HG03103 (cell line): ENCODE measurements at regions not wholly inside any gene's neighbourhood (a gene's known extent, or its start where the extent isn't known, plus 50 kb on each side); places are given as distances from the start of the nearest gene placed in this dataset.

ENCODE experiments used
- ATAC-seq: cut with Tn5 transposase; IDR thresholded peaks from one replicate; pipeline ENCODE4 v1.9.1; 2021; ENCODE audit warnings: low read depth; ENCODE audit not compliant: unreplicated experiment

DNA sequence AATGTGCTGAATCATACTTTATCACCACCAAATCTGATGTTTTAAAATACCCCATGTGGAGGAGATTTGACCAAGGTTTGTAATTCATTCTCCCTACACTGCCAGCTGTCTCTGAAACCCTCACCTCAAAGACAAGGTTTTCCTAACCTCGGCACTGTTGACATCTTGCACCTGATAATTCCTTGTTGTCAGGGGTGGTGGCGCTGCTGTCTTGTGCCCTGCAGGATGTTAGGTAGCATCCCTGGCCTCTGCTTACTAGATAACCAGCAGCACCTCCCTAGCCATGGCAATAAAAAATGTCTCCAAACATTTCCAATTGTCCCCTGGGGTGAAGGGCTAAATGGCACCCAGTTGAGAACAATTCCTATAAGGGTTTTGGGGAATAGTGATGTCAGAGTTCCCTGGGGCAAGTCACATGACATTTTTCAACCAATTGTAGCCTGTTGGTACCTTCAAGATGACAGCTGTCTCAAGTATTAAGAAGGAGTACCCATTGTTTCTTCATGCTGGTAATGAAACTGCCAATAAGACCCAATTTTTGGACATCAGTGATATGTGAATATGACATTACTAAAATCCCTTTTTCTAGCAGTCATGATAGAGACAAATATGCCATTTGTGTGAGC, 160.6 kb upstream of the PLCXD3 start:
- no peak for ATAC-seq

DNA sequence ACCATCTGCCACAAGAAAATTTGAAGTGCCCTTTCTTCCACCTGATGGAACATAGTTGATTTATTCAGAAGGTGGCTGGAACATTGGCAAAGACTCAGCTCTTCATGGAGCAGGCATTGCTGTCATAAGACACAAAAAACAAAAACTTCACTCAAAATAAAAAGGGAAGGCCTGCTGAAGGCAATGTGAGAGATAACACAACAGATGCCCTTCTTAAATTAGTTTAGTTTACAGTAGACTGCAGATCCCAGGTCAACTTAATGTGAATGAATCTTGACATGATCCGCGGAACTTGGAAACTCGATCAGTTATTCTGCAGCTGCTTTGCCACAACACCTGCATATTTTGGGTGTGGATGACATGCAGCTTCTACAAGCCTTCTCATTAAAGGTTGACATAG, 159.8 kb upstream of the PLCXD3 start:
- ATAC-seq, result no peak

DNA sequence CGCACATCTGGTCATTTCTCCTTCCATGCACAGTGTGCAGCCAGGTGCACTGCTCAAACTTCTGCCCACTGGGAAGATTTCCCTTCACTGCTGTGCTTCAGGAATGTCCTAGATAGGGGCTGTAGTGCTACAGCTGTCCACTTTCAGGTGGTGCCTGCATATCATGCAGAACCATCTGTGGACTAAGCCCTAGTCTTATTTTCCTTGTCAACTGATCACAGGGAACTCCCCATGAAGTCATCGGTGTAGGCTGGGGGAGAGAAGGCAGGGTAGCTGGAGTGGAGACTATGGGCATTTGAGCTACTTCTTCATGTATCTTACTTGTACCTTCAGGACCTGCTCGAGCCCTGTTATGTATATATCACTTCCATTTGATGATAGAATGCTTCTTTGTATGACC, 150.9 kb upstream of the PLCXD3 start:
- ATAC-seq, result no peak

DNA sequence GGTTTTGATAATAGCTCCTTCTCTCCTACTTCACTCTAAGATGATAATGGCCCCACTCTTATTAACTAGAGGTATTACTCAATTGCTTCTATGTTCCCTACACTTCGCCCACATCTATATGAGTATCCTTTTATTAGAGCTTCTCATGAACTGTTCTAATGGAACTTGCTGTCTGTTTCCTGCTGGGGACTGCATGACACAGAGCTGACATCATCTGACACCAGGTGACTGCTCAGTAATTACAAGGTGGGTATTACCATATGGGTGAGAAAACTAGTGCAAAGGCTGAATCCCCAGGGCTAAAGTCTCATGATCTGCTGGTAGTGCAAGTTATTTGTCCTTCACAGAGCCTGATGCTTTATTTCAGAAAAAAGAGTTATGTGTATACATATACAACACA, 146.2 kb upstream of the PLCXD3 start:
- ATAC-seq, result no peak

DNA sequence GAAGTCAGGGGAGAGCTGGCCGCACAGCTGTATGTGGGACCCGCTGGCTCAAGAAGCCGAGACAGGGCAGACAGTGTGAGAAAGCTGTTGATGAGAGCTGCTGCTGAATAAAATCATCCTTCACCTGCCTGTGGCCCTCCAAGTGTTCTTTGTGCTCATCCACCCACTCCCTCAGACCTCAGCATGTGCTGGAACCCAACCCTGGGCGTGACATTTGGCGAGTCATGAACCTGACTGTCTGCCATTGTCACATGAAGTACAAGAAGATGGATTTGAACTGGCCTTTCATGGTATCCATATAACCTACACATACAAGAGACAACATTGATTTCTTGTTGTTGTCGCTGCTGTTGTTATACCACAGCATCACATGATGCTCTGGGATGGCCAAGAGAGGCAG, 139.7 kb upstream of the PLCXD3 start:
- ATAC-seq, result no peak

DNA sequence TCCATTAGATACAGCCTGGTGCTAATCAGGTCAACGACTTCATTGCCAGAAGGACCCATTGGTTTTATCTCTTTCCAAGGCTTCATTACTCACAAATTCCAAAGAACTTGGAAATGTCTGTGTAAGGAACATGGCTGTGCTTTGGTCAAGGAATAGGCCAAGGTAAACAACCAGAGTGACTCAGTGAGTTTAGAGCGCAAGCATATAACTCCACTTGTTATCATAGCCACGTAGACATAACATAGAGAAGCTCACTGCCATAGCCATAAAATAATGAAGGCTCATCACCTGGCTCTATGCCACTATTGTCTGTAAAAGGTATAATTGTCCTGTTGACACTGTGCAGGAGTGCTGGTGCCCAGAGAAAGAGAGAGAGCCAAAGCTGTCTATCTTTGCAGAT, 139.3 kb upstream of the PLCXD3 start:
- no peak for ATAC-seq

DNA sequence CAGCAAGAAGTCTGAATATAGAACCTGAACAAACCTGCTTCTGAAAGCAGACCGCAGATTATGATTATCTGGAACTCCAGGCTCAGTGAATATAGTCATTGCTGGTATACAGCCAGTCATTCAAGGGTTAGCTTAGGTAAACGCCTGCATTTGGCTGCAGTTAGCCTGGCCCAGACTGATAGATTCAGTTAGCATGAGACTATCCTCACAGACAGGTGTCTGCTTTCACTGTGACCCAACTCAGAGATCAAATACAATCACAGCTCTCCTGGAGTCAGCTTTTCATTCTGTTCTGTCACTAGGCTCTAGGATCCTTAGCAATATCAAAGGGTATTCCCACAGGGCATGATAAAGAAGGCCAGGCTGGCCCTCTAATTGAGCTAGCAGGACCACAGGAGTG, 138.6 kb upstream of the PLCXD3 start:
- no peak for ATAC-seq

DNA sequence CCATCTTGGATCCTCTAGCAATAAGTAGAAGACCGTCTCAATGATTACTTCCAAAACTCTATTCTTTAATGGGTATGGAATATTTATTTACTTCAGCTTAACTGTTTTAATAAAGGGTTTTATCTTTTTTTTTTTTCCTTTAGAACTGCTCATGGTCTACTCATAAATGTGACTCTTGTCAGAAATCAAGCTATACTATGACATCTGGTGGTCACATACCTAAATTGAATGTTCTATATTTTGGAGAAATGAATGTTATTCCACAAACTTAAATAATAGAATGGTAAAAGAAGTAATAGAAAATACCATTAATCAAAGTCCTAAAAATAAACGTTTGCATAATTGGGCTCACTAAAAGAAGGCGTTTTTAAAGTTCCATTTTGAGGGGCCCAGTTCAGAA, 131.2 kb upstream of the PLCXD3 start:
- ATAC-seq, result no peak

DNA sequence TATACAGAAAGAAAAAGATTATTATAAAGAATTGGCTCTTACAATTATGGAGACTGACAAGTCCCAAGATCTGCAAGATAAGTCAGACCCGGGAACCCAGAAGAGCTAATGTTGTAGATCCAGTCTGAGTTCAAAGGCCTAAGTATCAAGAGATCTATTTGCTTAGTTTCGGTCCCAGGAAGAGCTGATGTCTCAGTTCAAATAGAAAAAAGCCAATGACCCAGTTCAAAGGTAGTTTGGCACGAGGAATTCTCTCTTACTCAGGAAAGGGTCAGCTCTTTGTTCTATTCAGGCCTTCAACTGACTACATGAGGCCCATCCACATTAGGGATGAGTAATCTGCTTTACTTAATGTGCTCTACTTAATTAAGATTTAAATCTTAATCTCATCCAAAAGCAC, 128.3 kb upstream of the PLCXD3 start:
- no peak for ATAC-seq

DNA sequence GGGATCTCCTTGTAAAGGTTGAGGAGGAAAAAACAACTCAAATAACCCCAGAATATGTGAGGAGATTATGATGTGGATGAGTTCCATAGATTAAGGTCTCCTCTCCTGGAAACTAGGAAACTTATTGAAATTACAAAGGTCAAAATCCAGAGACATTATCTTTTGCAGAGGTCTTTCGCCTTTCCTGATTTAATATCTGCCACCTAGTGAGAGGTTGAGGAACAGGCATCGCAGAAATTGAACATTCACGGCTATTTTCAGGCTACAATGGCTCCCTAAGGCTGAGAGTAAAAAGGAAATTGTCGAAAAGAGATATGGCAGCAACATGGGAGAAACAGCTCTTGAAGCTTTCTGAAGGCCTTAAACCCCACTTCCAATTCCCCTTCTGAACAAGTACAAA, 127.5 kb upstream of the PLCXD3 start:
- ATAC-seq, result no peak

DNA sequence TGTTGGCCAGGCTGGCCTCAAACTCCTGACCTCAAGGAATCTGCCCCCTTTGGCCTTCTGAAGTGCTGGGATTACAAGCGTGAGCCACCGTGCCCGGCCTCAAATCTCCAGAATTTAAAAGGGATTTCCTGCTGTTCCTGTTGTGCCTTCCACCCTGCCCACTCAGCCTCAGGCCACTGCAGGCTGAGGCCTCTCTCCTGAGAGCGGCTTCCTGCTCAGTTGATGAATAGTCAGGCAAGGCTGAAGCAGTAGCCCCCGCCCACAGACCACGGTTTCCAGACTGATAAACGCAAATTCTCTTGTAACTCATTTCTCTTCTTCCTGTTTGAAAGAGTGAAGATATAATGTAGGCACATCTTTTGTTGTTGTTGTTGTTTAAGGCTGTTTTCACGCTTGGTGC, 127.0 kb upstream of the PLCXD3 start:
- no peak for ATAC-seq

DNA sequence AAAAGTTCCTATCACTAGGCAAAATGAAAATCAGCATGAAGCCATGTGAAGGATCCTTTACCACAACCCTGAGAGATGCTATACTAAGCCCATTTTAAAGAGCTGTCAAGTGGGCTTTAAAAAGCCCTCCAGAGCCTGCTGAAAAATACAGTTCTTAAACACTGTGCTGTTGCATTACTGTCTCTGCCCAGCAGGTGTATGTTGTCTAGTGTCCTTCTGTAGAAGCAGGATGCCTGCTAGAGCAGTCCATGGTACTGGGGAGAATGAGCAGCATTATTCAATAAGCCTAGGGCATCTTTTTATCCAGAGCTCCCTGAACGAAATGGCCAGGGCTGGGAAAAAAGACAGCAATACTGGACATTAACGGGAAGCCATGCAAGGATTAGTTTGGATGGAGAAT, 126.2 kb upstream of the PLCXD3 start:
- ATAC-seq, result peak; percentile 81

DNA sequence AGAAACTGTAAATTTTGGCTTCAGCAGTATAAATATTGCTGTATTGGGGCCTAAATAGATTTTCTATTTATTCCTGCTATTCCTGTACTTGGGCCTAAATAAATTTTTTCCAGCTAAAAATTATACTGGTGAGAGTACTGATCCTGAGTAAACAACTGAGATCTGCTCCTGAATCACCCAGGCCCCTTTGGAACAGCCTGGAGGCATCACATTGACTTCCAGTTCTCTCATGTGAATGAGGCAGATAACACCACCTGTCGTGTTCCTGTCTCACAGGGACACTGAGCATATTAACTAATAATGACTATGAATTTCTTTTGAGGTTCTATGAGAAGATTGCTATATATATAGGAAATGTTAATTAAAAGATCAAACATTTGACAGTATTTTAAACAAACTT, 119.5 kb upstream of the PLCXD3 start:
- ATAC-seq, result no peak

DNA sequence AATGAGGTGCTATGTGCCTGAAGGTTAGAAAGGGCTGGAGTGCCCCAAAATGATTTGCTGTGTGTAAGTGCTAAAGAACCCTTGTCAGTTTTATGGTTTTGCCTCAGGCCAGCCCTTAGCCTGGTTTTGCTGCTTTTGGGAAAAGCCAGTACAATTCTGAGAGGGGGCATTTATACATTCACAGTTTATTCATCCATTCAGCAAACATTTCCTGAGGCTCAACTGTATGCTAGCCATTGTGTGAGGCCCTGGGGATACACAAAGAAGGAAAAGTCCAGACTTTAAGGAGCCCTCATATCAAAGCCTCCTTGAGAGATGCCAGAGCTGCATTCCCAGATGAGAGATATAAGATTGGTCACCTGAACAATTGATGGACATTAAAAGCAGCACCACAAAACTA, 115.2 kb upstream of the PLCXD3 start:
- ATAC-seq, result no peak

DNA sequence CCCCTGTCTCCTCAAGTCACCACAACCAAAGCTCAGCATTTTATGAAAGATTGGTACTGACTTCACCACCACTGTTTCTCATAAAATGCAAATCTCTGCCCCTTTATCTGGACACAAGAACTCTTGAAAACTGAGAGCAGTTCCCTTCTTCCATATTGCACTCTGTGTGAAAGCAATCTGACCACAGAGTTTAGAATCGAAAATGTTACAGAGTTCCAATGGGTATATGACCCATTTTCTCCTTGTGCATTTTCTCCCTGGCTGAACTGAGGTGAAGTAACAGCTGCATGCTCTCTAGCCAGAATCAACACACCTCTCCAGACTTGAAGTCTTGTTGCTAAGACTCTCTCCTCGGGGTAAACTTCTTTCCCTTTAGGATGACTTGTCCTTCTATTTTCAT, 111.0 kb upstream of the PLCXD3 start:
- ATAC-seq, result no peak

DNA sequence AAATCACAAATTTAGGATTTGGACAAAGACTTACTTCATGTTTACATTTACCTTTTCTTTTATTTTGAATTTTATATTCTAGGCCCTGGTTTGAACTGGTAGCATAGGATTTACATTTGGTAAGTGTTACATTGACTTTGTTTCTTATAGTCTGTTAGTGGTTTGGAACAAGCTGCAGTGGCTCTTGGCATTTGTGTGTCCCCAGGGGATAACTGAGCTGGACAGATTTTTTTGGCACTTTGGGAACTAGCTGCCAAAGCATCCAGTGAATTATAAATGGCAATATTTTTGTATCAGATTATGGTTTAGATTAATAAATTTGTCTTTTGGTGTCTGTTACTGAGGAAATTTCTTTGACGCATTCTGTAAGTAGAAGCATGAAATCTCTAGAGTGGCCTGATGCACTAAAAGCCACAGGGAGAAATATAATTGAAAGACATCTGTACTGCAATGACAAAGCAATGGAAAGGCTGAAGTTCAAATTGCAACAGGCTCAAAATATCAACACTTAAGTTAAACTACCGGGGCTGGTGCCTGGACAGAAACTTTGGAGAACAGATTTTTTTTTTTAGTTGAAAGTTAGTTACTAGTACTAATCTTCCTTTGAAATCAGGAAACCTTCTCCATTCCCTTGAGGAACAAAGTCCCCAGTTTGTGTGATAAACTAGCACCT, 107.6 kb upstream of the PLCXD3 start:
- ATAC-seq, result no peak

DNA sequence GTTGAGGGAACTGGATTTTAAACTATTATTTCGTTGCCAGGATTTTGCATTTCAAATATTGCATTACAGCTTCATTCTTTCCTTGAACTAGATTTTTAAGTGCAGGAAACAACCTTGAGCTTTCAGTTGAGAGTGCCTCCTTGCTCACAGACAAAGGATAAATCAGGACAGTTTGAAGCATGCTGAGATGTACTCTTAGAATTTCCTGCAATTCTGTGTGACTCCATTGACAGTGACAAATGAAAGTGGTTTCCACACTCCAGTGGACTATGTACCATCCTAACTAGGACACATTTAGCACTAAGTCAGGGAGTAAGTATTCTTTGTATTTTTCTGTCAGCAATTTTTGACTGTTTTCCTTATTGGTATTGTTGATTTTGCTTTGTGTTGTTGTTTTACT, 100.0 kb upstream of the PLCXD3 start:
- no peak for ATAC-seq

DNA sequence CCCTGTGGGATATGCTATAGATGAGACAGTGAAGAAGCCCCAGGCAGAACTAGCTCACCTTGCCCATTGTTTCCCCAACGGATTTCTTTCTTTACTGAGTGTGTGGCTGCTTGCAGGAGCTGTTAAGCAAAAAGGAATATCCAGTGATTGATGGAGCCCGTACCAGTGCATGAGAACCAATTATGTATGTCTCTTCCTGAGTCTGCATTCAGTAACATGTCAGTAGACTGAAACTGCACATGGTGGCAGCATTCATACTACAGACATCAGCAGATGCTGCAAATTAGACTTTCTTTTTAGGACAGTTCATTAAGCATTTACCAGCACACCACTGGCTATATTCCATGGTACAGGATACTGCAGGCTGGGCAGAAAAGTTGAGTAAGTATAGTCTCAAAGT, 90.3 kb upstream of the PLCXD3 start:
- no peak for ATAC-seq

DNA sequence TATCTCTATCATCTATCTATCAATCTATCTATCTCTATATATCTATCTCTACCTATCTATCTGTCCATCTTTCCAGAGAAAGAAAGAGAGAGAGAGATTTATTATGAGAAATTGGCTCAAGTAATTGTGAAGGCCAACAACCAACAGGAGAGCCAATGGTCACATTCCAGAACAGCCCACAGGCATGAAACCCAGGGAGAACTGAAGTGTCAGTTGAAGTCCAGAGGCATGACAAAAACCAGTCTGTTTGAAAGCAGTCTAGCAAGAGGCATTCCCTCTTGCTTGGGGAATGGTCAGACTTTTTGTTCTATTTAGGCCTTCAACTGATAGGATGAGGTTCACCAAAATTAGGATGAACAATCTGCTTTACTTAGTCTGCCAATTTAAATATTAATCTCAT, 87.6 kb upstream of the PLCXD3 start:
- ATAC-seq, result no peak

DNA sequence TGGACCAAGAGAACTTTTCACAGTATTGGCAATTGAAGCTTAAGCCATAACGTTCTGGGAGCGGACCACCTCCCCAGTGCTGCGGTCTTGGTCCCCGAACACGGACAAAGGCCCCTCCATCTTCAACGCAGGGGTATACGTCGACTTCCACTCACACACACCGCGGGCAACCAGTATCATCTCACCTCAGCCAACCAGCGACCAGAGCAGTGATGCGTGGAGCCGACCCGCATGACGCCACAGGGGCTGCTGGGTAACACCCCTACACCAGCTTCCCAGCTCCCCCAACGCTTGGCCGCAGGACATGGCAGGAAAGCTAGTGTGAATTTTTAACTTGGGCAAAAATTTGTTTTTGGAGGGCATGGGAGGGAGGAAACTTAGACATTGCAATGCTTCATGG, 77.3 kb upstream of the PLCXD3 start:
- no peak for ATAC-seq

DNA sequence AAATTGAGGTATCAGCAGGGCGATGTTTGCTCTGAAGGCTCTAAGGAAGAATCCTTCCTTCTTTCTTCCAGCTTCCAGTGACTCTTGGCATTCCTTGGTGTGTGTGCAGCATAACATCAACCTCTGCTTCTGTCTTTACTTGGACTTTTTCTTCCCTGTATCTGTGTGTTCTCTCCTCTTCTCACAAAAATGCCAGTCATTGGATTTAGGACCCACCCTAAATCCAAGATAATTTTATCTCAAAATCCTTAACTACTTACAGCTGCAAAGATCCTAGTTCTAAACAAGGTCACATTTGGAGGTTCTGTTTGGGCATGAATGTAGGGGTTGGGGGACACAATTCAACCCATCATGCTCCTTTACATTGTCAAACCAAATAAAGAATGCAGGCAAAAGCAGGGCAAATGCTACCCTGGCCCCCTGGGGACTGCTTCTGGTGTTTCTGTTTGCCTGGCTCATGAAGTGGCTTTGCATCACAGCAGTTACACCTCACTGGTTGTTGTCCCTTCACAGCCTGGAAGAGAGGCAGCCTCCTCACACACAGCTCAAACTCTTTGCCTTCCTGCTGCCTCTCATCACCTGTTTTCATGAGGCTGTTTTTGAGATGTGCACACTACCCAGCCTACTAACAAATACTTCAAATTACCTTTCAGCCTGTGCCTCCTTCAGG, 64.8 kb upstream of the PLCXD3 start:
- ATAC-seq, result no peak

DNA sequence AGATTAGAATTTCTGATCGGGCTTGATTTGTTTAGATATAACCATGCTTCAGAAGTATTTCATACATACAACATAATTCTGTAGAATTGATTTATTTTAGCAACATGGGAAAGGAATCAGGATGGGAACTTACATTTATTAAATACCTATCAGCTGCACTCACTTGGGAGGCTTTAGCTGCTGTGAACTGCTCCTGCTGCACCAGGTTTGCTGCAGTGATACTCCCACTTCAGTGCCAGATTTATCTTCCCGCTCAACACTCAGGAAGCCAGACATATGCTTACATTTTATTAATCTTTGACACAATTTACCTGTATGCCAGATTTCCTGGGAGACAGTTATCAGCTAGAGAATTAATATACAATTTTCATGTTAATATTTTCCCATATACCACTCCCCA, 64.0 kb upstream of the PLCXD3 start:
- ATAC-seq, result no peak
